ENCODE measurements at regions not wholly inside any gene's neighbourhood (a gene's known extent, or its start where the extent isn't known, plus 50 kb on each side); places are given as distances from the start of the nearest gene placed in this dataset.
"Not testable (repeated sequence)": the region's sequence is repeated elsewhere in the genome, so short reads cannot be mapped to it uniquely, and the experiment has no call there.

DNA sequence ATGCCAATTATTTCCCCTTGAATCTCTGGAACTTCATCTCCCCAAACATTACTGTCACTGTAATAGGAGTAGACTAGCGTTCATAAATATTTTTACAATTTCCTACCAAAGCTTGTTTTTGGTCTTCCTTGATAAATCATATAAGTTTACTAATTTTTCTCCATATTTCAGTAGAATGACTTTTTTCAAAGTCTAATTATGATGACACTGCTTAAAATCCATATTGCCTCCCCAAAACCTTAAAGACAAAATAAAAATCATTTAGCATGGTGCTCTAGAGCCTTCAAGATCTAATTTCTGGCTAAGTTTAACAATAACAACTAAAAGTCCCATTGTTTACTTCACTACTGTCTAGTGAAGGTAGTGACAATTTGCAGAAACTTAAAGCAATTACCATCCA lies 474.2 kb upstream of the CHRM3 start:
- no peak for DNase-seq (ENCODE audit: low spot score)

DNA sequence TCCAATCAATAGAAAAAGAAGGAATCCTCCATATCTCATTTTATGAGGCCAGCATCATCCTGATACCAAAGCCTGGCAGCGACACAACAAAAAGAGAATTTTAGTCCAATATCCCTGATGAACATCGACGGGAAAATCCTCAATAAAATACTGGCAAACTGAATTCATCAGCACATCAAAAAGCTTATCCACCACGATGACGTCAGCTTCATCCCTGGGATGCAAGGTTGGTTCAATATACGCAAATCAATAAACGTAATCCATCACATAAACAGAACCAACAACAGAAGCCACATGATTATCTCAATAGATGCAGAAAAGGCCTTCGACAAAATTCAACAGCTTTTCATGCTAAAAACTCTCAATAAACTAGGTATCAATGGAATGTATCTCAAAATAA lies 483.6 kb upstream of the CHRM3 start:
- DNase-seq (ENCODE audit: low spot score), result not testable (repeated sequence)

DNA sequence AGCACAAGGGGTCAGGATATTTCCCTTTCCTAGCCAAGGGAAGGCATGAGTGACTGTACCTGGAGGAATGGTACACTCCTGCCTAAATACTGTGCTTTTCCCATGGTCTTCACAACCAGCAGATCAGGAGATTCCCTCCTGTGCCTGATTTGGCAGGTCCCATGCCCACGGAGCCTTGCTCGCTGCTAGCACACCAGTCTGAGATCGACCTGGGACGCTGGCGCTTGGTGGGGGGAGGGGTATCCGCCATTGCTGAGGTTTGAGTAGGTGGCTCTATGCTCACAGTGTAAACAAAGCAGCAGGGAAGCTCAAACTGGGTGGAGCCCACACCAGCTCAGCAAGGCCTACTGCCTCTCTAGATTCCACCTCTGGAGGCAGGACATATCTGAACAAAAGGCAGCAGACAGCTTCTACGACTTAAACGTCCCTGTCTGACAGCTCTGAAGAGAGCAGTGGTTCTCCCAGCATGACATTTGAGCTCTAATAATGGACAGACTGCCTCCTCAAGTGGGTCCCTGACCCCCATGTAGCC lies 486.0 kb upstream of the CHRM3 start:
- DNase-seq (ENCODE audit: low spot score), result no peak

DNA sequence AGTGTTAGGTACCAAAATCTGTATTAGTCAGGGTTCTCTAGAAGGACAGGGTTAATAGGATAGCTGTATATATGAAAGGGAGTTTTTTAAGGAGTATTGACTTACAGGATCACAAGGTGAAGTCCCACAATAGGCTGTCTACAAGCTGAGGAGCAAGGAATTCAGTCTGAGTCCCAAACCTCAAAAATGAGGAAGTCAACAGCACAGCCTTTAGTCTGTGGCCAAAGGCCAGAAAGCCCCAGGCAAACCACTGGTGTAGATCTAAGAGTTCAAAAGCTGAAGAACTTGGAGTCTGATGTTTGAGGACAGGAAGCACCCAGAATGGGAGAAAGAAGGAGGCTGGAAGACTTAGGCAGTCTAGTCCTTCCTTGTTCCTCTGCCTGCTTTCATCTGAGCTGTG lies 487.5 kb upstream of the CHRM3 start:
- no peak for DNase-seq (ENCODE audit: low spot score)

DNA sequence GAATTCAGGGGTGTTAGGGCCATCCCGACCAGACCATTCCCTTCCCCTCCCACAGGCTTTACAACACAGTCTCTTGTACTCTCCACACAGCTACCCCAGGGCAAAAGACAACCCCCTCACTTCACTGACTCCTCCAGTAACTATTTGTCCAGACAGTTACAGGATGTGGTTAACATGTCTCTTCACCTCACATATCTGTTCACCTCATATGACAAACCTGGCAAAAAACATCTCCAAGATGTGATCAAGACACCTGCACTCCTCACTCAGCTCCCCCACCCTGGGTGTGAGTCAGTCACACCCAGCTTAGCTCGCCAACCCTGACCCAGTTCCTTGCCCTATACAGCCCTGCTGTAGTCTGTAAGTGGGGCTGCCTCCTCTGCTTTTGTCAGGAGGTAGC lies 490.5 kb upstream of the CHRM3 start:
- DNase-seq (ENCODE audit: low spot score), result no peak

DNA sequence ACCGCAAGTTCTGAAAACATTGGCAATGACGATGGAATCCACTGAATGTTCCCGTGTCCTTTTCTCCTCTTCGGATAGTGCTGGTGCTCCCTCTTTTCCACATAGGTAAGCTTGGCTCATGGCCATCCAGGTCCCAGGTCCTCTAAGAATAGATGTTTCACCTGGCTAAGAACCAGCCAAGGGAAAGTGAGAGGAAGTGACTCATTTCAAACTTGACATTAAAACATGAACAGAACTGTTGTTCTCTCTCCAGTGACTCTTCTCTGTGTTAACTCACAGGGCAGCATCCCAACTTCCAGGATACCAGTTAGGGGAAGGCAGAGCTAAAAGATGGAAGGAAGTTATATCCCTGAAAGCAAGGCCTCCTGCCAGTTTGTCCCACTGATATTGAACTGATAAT lies 493.8 kb upstream of the CHRM3 start:
- DNase-seq (ENCODE audit: low spot score), result no peak

DNA sequence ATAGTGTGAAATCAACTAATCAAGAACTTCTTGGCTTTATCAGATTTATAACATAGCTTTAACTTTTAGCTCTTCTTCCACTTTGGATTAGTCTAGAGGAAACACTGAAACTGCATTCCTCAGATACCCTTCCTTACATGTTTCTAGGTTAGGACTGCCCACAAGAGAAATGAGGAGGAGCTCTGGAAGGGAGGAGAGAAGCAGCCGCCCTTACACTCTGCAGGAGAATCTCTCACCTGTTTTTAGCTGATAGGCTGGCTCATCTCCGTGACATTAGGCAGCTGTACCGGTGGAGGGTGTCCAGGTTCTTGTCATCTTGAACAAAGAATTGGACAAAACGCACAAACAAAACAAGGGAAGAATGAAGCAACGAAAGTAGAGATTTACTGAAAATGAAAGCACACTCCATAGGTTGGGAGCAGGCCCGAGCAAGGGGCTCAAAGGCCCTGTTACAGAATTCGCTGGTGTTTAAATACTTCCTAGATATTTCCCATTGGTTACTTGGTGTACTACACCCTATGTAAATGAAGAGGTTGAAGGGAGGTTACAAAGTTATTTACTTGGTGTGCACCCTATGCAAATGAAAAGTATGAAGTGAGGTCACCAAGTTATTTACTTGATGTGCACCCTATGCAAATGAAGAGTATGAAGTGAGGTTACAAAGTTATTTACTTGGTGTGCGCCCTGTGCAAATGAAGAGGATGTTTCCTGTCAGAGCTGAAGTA lies 524.9 kb upstream of the CHRM3 start:
- DNase-seq (ENCODE audit: low spot score), result no peak

GRCh38 chr1:238833919-238834318 lies 552.4 kb upstream of the CHRM3 start:
- no peak for DNase-seq (ENCODE audit: low spot score)

GRCh38 chr1:238832106-238832505 lies 554.3 kb upstream of the CHRM3 start:
- DNase-seq (ENCODE audit: low spot score), result no peak

DNA sequence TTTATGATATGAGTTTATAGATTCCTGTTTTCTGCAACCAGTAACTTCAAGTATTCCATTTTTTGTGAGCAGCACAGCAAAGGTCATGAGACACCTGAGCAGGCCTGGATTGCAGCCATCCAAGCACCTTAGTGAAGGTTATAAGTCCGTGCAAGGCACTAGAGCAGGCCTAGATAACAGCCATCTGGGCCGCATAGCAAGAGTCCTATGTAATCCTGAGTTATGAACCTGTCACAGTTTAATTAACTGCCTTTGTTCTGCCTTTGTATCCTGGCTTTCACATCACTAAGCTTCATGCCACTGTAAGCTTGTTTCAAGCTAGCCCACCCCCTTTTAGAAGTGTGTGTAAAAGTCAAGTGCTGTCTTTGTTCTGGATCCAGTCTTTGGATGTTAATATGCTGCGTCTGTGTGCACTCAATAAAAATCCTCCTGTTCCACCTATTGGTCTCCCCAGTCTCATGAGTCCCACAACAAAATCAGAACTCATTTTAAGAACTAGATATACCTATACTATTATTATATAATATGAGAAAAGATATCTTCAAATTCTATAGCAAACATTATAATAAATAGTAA lies 556.2 kb upstream of the CHRM3 start:
- no peak for DNase-seq (ENCODE audit: low spot score)

- DNase-seq (ENCODE audit: low spot score), result no peak
These were observed 559.5 kb upstream of the CHRM3 start for GRCh38 chr1:238826891-238827290.

GRCh38 chr1:238823416-238823815 lies 563.0 kb upstream of the CHRM3 start:
- DNase-seq (ENCODE audit: low spot score), result no peak

- DNase-seq (ENCODE audit: low spot score), result no peak
These were observed 575.0 kb upstream of the CHRM3 start for GRCh38 chr1:238811211-238811879.

DNA sequence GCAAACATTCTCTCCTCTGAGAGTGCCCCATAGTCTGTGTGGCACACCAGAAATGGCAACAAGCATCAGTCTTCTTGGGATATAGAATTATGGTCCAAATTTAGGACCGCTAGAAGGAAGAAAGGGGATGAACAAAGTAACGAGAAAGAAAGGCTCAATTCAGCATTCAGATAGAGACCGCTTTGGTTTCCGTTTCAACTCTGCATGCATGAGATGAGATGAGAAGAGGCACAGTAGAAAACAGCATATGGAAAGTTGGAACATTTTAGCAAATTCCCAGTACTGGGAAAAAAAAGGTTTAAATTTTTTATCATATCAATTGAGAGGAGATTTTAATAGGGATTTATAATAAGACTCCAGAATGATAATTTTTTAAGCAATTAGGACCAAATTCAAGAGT lies 595.5 kb upstream of the CHRM3 start:
- DNase-seq (ENCODE audit: low spot score), result no peak

DNA sequence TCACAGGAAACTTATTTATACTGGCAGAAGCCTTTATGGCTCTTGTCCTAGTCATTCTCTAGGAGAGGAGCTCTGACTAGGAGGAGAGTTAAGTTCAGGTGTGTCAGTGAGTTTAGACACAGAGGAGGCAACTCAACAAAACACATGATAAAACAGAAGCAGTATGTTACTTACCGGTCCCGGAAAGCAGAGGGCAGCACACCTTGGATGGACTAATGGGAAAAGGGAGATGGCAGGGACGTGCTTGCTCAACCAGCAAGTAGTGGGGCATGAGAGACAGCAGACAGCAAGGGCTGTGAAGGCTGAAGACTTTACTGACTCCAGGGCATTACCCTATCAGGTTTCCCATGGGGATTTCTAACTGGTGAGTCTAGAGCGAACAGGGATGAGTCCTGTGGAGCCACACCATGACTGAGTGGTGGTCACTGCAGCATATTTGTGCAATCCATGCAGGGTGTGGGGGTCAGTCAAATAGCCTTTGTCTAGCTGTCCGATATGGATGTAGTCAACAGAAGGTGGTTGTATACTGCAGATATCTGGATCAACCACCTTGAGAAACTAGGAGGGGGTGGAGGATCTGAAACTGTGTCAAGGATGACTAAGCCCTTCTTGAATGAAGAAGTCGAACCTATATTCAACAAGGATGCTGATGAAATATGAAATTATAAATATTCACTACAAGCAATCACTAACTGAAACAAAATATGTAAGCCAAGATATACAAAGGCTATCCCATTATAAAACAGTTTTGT lies 596.3 kb upstream of the CHRM3 start:
- DNase-seq (ENCODE audit: low spot score), result no peak

DNA sequence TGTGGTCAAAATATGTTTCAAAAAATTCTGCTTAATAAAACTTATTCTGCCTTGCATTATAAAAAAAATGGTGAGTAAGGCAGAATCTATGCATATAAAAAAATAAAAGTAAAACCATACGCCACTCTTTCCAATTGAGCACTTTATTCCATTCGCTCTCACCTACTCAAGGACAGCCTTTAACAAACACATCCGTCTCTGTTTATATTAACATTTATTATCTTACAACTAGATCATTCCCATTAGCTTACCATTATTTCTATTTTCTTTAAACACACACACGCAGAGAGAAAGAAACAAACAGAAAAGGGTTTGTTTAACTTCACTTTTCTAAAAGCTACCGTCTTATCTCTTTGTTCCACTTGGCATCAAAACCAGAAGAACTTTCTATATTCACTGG lies 598.9 kb upstream of the CHRM3 start:
- no peak for DNase-seq (ENCODE audit: low spot score)

DNA sequence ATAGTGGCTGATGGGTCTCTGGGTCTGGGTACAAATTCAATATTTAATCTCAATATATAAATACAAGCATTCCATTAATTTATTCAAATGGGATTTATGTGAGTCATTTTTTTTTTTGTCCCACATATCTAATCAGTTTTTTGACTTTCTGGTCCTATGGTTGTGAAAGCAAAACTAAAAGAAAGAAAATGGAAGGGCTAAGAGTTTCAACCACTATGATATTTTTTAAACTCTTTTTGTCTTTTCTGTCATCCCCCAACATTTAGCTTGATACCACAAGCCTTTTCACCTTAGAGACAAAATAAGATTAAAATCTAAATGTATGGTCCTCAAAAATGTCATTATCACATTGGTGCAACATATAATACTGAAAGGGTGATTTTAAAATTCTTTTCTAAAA lies 602.7 kb upstream of the CHRM3 start:
- no peak for DNase-seq (ENCODE audit: low spot score)

DNA sequence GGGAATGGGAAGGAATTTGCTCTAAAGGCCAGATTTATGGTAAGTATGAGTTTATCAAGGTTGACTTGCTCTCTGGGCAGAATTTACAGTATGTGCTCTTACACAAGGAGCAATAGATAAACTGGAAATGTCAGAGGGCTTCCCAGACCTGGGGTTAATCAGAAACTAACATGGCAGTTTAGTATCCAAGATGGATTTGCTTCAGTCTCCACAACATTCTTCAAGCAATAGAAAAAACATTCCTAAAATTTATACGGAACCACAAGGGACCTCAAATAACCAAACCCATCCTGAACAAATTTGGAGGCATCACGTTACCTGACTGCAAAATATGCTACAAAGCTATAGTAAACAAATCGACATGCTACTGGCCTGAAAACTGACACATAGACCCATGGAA lies 606.7 kb upstream of the CHRM3 start:
- no peak for DNase-seq (ENCODE audit: low spot score)

DNA sequence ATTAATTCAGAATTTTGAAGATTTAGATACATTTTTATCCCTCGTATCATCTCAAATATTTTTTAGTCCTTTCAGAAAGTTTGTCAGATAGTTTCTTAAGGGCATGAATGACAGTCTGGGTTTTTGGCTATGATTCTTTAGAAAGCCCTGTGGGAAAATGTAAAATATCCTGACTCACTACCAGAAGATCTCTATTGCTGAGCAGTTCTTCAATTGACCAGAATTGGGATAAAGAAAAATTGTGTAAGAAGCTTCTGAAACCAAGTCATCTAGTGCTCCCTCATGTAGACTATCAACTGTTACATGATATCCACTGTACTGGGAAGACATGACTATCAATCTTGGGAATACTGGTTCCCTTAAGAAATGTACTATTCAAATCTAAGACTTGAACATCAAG lies 608.3 kb upstream of the CHRM3 start:
- DNase-seq (ENCODE audit: low spot score), result no peak

DNA sequence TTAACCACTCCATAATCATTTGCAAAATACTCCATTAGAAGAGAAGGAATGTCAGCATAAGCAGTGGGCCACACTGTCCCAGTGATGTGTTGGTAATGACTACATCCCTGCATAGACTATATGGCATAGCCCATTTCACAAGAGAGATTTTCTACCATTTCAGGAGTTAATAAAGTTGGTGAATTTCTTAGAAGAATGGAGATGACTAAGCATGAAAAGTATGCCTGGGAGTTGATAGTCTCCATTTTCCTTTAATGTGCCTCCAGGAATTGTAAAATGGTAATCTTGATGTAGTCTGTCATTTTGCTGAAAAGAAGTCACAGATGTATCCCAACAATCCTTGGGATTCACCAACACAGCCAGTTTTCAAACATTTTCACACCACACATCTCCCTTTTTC lies 608.8 kb upstream of the CHRM3 start:
- no peak for DNase-seq (ENCODE audit: low spot score)

DNA sequence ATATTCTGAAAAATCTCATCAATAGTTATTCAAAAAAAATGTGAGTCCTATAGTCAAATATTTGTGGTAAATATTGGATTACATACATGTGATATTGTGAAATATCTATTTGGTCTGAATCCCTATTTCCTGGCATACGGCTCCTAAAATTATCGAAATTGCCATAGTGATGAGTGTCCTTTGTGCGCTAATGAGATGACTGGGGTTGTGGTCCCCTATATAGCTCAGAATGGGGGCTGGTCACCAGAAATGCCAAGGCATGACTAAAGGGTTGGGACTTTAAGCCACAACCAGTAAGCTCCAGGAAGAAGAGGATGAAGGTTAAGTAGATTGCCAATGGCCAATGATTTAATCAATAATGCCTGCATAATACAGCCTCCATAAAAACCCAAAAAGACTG lies 610.2 kb upstream of the CHRM3 start:
- no peak for DNase-seq (ENCODE audit: low spot score)

DNA sequence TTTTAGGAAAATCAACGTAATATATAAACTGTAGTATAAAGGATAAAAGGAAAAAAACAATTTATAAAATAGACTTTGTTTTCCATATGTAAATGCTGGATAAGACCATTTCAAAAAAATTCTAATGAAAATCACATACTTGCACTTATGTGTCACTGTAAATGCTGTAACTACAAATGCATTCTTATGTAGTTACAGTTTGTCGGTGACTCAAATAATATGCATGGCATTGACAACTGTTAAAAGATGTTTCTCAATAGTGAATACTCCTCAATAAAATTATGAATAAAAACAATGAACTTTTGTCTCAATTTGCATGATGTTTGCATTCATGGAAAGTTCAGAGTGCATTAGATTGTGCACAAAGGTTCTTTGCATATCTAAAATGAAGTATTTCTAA lies 614.0 kb upstream of the CHRM3 start:
- no peak for DNase-seq (ENCODE audit: low spot score)

DNA sequence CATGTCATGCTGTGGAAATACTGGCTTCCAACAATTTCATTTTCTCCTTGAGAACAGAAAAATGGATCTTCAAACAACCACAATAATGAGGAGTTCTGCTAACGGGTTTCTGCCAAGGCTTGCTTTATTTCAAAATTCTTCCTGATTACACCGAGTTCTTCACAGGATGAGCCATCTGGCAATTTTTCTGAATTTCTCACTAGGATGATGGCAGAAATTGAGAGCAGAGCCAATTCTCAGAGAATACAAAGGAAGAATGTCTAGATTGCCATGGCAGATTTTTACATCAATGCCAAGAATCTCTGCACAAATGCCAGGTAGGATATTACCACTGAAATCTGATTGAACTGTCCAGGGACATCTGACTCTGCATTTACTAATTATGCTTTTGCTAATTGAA lies 619.0 kb upstream of the CHRM3 start:
- DNase-seq (ENCODE audit: low spot score), result no peak

Measured in CD4-positive, alpha-beta T cell treated with Interleukin-15 for 4 hours (primary cell).